Neuronal stem cell (in vitro differentiated cells): ENCODE measurements at regions not wholly inside any gene's neighbourhood (a gene's known extent, or its start where the extent isn't known, plus 50 kb on each side); places are given as distances from the start of the nearest gene placed in this dataset.

Experiments used
- DNase-seq: peaks from one replicate; pipeline ENCODE4 v3.0.0-alpha.2; 2013; ENCODE audit warnings: low spot score
- H2AFZ ChIP-seq: one replicate; pipeline ENCODE4 v1.6.1; 2013; ENCODE audit warnings: mild to moderate bottlenecking, low read length, inconsistent platforms
- H2AK5ac ChIP-seq: 2 replicates; pipeline ENCODE4 v1.6.1; 2013; ENCODE audit warnings: low read depth, mild to moderate bottlenecking, inconsistent platforms, low read length, moderate library complexity, mixed read lengths
- H2BK120ac ChIP-seq: 2 replicates; pipeline ENCODE4 v1.6.1; 2013; ENCODE audit warnings: low read depth, mild to moderate bottlenecking, inconsistent platforms, low read length, moderate library complexity, mixed read lengths
- H2BK12ac ChIP-seq: one replicate; pipeline ENCODE4 v1.6.1; 2013; ENCODE audit warnings: low read length, inconsistent platforms
- H2BK15ac ChIP-seq: 2 replicates; pipeline ENCODE4 v1.6.1; 2013; ENCODE audit warnings: mild to moderate bottlenecking, low read length, inconsistent platforms, mixed read lengths
- H2BK5ac ChIP-seq: one replicate; pipeline ENCODE4 v1.6.1; 2013; ENCODE audit warnings: inconsistent platforms, mild to moderate bottlenecking, low read length, moderate library complexity
- H3K14ac ChIP-seq: one replicate; pipeline ENCODE4 v1.6.1; 2013; ENCODE audit warnings: low read length, inconsistent platforms
- H3K18ac ChIP-seq: 2 replicates; pipeline ENCODE4 v1.6.1; 2013; ENCODE audit warnings: low read length, inconsistent platforms
- H3K23ac ChIP-seq: 2 replicates; pipeline ENCODE4 v1.6.1; 2013; ENCODE audit warnings: low read depth, mild to moderate bottlenecking, mixed read lengths, low read length, inconsistent platforms; ENCODE audit not compliant: poor library complexity
- H3K27ac ChIP-seq: replicated peaks from 3 replicates; pipeline ENCODE4 v1.5.1; 2013; ENCODE audit warnings: low read length, inconsistent platforms
- H3K27me3 ChIP-seq, 3 experiments: 2 replicates each; pipeline ENCODE4 v1.6.1; 2013; ENCODE audit warnings: low read length in 3 of 3, mild to moderate bottlenecking in 2 of 3, inconsistent platforms in 1 of 3, low read depth in 1 of 3, mixed read lengths in 1 of 3, moderate library complexity in 1 of 3; ENCODE audit not compliant: control insufficient read depth in 3 of 3, insufficient read depth in 3 of 3
- H3K36me3 ChIP-seq, 2 donors: replicated peaks in 1 of 2; 2 replicates each; pipeline ENCODE4 v1.6.1; 2013; ENCODE audit warnings: low read length in 2 of 2; ENCODE audit not compliant: control insufficient read depth in 2 of 2, insufficient read depth in 2 of 2
- H3K4ac ChIP-seq: 2 replicates; pipeline ENCODE4 v1.6.1; 2013; ENCODE audit warnings: inconsistent platforms, mild to moderate bottlenecking, low read length, moderate library complexity
- H3K4me1 ChIP-seq, 2 donors: 1 replicate in 1 of 2; 2 replicates in 1 of 2; pipeline ENCODE4 v1.6.1; 2013; ENCODE audit warnings: low read length in 2 of 2, low read depth in 1 of 2; ENCODE audit not compliant: control insufficient read depth in 2 of 2, insufficient read depth in 1 of 2
- H3K4me2 ChIP-seq: one replicate; pipeline ENCODE4 v1.6.1; 2013; ENCODE audit warnings: mild to moderate bottlenecking, low read length, inconsistent platforms; ENCODE audit not compliant: insufficient read depth, poor library complexity, severe bottlenecking
- H3K4me3 ChIP-seq, 2 donors: 2 replicates each; pipeline ENCODE4 v1.5.1; 2013; ENCODE audit warnings: low read length in 2 of 2, mild to moderate bottlenecking in 2 of 2, inconsistent platforms in 1 of 2, moderate library complexity in 1 of 2
- H3K79me1 ChIP-seq: one replicate; pipeline ENCODE4 v1.6.1; 2013; ENCODE audit warnings: low read depth, mild to moderate bottlenecking, inconsistent platforms, low read length, moderate library complexity
- H3K9ac ChIP-seq: one replicate; pipeline ENCODE4 v1.6.1; 2013; ENCODE audit warnings: mild to moderate bottlenecking, low read depth, low read length, inconsistent platforms; ENCODE audit not compliant: poor library complexity
- H3K9me3 ChIP-seq, 2 donors: replicated peaks in 1 of 2; 2 replicates each; pipeline versions ENCODE3 to v1.6.1; 2013; ENCODE audit warnings: low read length in 2 of 2, mild to moderate bottlenecking in 2 of 2, inconsistent platforms in 1 of 2, low read depth in 1 of 2, mixed read lengths in 1 of 2, moderate library complexity in 1 of 2; ENCODE audit not compliant: control insufficient read depth in 2 of 2, insufficient read depth in 1 of 2
- H4K8ac ChIP-seq: one replicate; pipeline ENCODE4 v1.6.1; 2013; ENCODE audit warnings: low read depth, mild to moderate bottlenecking, inconsistent platforms, low read length, moderate library complexity
- H4K91ac ChIP-seq: one replicate; pipeline ENCODE4 v1.6.1; 2013; ENCODE audit warnings: low read length, low read depth, mild to moderate bottlenecking, inconsistent platforms; ENCODE audit not compliant: poor library complexity
- WGBS, 2 donors: extraction: QIAGEN DNeasy Blood & Tissue Kit; methylation state at CpG; one replicate each; pipeline ENCODE4 v1.1.7; 2013; ENCODE audit warnings: missing lambda C conversion rate in 2 of 2, mixed read lengths in 1 of 2; ENCODE audit not compliant: insufficient read length in 2 of 2, insufficient replicate concordance in 1 of 2; ENCODE audit errors: extremely low coverage in 2 of 2; 5-methylcytosine and 5-hydroxymethylcytosine counted together

GRCh38 chr17:54085020-54085419 is 262.3 kb downstream of the KIF2B start:
- Histone ChIP-seq H2BK5ac (no peak overlapping the region), H3K27ac (no peak overlapping the region), H3K23ac (no peak overlapping the region), H3K27me3 (no peaks in the 10 kb centered on the region), H3K9me3 (no peaks in the 10 kb centered on the region), H3K18ac (no peak overlapping the region), H2AK5ac (no peak overlapping the region), H2BK15ac (no peak overlapping the region), H3K4ac (no peak overlapping the region), H3K14ac (no peak overlapping the region), H4K8ac (no peak overlapping the region), H2BK12ac (no peak overlapping the region), H3K4me3 (no peak overlapping the region), H2AFZ (no peak overlapping the region), H3K79me1 (no peaks in the 10 kb centered on the region), H3K36me3 (no peaks in the 10 kb centered on the region), H3K4me1 (no peaks in the 10 kb centered on the region), H4K91ac (no peak overlapping the region), H3K9ac (no peak overlapping the region), H2BK120ac (no peak overlapping the region), H3K4me2 (no peak overlapping the region)
- DNase-seq = no peak
- no CpG with 5 or more reads among the region's 1 CpG for WGBS, 2 donors

- H2AK5ac ChIP-seq = no peak overlapping the region
- WGBS, 2 donors = no CpG with 5 or more reads among the region's 5 CpGs
- H3K27me3 ChIP-seq = no peaks in the 10 kb centered on the region
- no peak overlapping the region for H4K8ac ChIP-seq
- no peak overlapping the region for H4K91ac ChIP-seq
- no peaks in the 10 kb centered on the region for H3K4me1 ChIP-seq
- H3K4me2 ChIP-seq = no peak overlapping the region
- no peak overlapping the region for H3K14ac ChIP-seq
- no peak overlapping the region for H3K4me3 ChIP-seq
- H3K23ac ChIP-seq = no peak overlapping the region
- no peaks in the 10 kb centered on the region for H3K36me3 ChIP-seq
- no peak overlapping the region for H2BK120ac ChIP-seq
- H2BK5ac ChIP-seq = no peak overlapping the region
- H3K9ac ChIP-seq = no peak overlapping the region
- DNase-seq = no peak
- H3K18ac ChIP-seq = no peak overlapping the region
- H3K9me3 ChIP-seq = no peaks in the 10 kb centered on the region
- H3K4ac ChIP-seq = no peak overlapping the region
- H2BK12ac ChIP-seq = no peak overlapping the region
- H3K79me1 ChIP-seq = no peaks in the 10 kb centered on the region
- no peak overlapping the region for H3K27ac ChIP-seq
- H2BK15ac ChIP-seq = no peak overlapping the region
- peak overlapping the region; percentile 22 for H2AFZ ChIP-seq
Observed at GRCh38 chr17:54085934-54086333, 263.2 kb downstream of the KIF2B start.

GRCh38 chr17:54096216-54096615 is 273.5 kb downstream of the KIF2B start:
- H2AK5ac ChIP-seq = no peak overlapping the region
- H3K27me3 ChIP-seq = no peaks in the 10 kb centered on the region
- H4K8ac ChIP-seq = no peak overlapping the region
- no peak overlapping the region for H3K27ac ChIP-seq
- no peak overlapping the region for H3K4ac ChIP-seq
- H3K4me2 ChIP-seq = no peak overlapping the region
- H3K4me1 ChIP-seq = no peaks in the 10 kb centered on the region
- no peaks in the 10 kb centered on the region for H3K36me3 ChIP-seq
- no peak overlapping the region for H3K14ac ChIP-seq
- no peak overlapping the region for H3K23ac ChIP-seq
- no peaks in the 10 kb centered on the region for H3K79me1 ChIP-seq
- H3K9me3 ChIP-seq = no peaks in the 10 kb centered on the region
- H3K9ac ChIP-seq = no peak overlapping the region
- H3K18ac ChIP-seq = no peak overlapping the region
- H2BK12ac ChIP-seq = no peak overlapping the region
- H4K91ac ChIP-seq = no peak overlapping the region
- DNase-seq = no peak
- no peak overlapping the region for H2AFZ ChIP-seq
- H2BK5ac ChIP-seq = no peak overlapping the region
- no peak overlapping the region for H2BK120ac ChIP-seq
- H3K4me3 ChIP-seq = no peak overlapping the region
- no peak overlapping the region for H2BK15ac ChIP-seq

DNA sequence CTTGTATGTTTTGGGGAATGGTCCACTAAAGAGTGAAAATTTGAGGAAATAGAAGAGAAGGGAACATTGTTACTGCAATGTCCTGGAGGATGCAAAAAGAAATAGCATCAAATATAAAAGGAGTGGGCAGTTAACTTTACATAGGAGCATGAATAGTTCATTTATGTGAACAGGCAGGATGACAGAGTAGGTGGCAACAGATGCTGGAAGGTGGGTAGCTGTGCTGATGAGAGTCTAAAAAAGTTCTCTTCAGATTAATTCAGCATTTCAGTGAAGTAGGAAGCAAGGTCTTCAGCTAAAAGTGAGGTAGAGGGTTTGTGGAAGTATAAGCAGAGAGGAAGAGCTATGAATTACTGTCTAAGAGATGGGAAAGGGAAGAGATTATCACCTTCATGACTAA is 276.5 kb downstream of the KIF2B start:
- Histone ChIP-seq H2AK5ac (no peak overlapping the region), H2BK120ac (no peak overlapping the region)

More for the DNA sequence above, 276.5 kb downstream of the KIF2B start:
- Histone ChIP-seq H4K8ac (no peak overlapping the region), H2BK5ac (no peak overlapping the region), H2AFZ (no peak overlapping the region), H2BK15ac (no peak overlapping the region), H3K9me3 (peaks cover 0 to 6% of the 10 kb centered on the region in 2 donors), H3K4me1 (no peaks in the 10 kb centered on the region), H3K4me2 (no peak overlapping the region), H4K91ac (no peak overlapping the region), H3K18ac (no peak overlapping the region), H3K27ac (no peak overlapping the region), H3K4me3 (no peak overlapping the region), H3K27me3 (no peaks in the 10 kb centered on the region), H3K36me3 (no peaks in the 10 kb centered on the region), H3K9ac (no peak overlapping the region), H3K79me1 (no peaks in the 10 kb centered on the region), H2BK12ac (no peak overlapping the region), H3K14ac (no peak overlapping the region), H3K4ac (no peak overlapping the region), H3K23ac (no peak overlapping the region)
- no peak for DNase-seq
